Left ventricle myocardium inferior (tissue), 1 donor: ENCODE measurements at regions not wholly inside any gene's neighbourhood (a gene's known extent, or its start where the extent isn't known, plus 50 kb on each side); places are given as distances from the start of the nearest gene placed in this dataset.
A peak's percentile ranks its signal among the peaks of the same experiment; 100 is the strongest.

Source experiments
- DNase-seq: peaks from one replicate; pipeline ENCODE4 v3.0.0-alpha.2; 2020
- H3K27ac ChIP-seq: fragments of 200-600 bp; replicated peaks from 2 replicates; pipeline ENCODE4 v1.8.0; 2021
- H3K27me3 ChIP-seq: fragments of 200-600 bp; 2 replicates; pipeline ENCODE4 v1.8.0; 2021; ENCODE audit warnings: low read depth
- H3K36me3 ChIP-seq: fragments of 200-600 bp; 2 replicates; pipeline ENCODE4 v1.8.0; 2021
- H3K4me1 ChIP-seq: fragments of 200-600 bp; 2 replicates; pipeline ENCODE4 v1.8.0; 2021
- H3K4me3 ChIP-seq: fragments of 200-600 bp; 2 replicates; pipeline ENCODE4 v1.8.0; 2021; ENCODE audit warnings: mild to moderate bottlenecking, moderate library complexity
- H3K9me3 ChIP-seq: fragments of 200-600 bp; replicated peaks from 2 replicates; pipeline ENCODE4 v1.8.0; 2021
- intact Hi-C: fragments of 100-400 bp; cut with micrococcal nuclease; formaldehyde crosslinking; loops from one replicate; pipeline ENCODE4 v1.11.0; 2022
- TF ChIP-seq, protein P1 (sequence below): fragments of 200-600 bp; IDR thresholded peaks from 2 replicates; pipeline ENCODE4 v1.8.0; 2021; ENCODE audit warnings: antibody characterized with exemption, mild to moderate bottlenecking, borderline replicate concordance
- donor health status: DM: no; HTN: yes; CAD: no; lungs with severe emphysema.

DNA sequence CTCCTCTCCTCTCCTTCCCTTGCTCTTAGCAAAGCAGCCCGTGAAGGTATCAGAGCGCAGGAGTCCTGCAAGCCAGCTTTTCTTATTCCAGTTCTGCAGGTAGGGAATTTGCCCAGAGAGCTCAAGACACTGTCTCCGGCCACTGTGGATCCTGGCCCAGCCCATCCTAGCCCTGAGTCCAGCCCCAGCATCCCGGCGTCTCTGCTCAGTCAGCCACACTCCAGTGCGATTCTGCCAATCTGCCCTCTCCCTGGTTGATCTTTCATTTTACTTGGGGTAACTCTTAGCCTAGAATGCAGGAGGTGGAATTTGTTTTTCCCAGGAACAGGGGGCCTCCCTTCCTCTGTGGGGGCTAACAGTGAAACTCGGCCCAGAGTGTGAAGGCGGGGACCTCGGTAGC, 176.9 kb upstream of the GSE1 start:
- no peaks in the 10 kb centered on the region for H3K27me3 ChIP-seq
- no peaks in the 10 kb centered on the region for H3K9me3 ChIP-seq
- H3K4me1 ChIP-seq: peaks cover 18% of the 10 kb centered on the region
- no peak overlapping the region for H3K27ac ChIP-seq
- no peaks in the 10 kb centered on the region for H3K36me3 ChIP-seq
- intact Hi-C loops: no loop called here
- DNase-seq: no peak
- H3K4me3 ChIP-seq: peak overlapping the region; percentile 26
- TF ChIP-seq, protein P1, sequence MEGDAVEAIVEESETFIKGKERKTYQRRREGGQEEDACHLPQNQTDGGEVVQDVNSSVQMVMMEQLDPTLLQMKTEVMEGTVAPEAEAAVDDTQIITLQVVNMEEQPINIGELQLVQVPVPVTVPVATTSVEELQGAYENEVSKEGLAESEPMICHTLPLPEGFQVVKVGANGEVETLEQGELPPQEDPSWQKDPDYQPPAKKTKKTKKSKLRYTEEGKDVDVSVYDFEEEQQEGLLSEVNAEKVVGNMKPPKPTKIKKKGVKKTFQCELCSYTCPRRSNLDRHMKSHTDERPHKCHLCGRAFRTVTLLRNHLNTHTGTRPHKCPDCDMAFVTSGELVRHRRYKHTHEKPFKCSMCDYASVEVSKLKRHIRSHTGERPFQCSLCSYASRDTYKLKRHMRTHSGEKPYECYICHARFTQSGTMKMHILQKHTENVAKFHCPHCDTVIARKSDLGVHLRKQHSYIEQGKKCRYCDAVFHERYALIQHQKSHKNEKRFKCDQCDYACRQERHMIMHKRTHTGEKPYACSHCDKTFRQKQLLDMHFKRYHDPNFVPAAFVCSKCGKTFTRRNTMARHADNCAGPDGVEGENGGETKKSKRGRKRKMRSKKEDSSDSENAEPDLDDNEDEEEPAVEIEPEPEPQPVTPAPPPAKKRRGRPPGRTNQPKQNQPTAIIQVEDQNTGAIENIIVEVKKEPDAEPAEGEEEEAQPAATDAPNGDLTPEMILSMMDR: no peak

DNA sequence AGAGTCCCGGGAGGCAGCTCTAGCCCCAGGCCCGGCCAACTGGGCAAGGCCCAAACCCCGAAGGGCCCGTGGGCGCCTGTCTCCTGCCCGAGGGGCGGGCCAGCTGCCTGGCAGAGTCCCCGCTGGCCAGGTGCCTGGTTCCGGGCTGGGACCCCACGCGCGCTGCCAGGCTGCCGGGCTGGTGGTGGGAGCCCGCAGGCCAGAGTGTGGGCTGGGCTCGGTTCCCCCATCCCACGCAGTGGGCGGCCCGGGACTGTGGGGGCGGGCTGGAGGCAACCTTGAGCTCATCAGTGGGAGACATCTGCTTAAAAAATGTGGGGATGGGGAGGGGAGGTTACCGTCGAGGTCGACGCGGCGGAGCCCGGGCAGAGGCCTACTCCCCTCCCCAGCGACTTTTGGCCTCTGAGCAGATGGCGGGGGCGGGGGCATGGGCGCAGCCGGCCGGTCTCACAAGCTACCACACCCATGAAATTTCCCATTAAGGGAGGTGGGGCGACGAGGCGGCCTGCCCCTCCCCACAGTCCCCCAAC, 176.4 kb upstream of the GSE1 start:
- DNase-seq: no peak
- Histone ChIP-seq H3K4me3 (peak overlapping the region; percentile 26), H3K27ac (peak overlapping the region; percentile 51), H3K36me3 (no peaks in the 10 kb centered on the region), H3K27me3 (no peaks in the 10 kb centered on the region), H3K4me1 (peaks cover 18% of the 10 kb centered on the region), H3K9me3 (no peaks in the 10 kb centered on the region)
- intact Hi-C loops: no loop called here
- TF ChIP-seq, protein P1: no peak

DNA sequence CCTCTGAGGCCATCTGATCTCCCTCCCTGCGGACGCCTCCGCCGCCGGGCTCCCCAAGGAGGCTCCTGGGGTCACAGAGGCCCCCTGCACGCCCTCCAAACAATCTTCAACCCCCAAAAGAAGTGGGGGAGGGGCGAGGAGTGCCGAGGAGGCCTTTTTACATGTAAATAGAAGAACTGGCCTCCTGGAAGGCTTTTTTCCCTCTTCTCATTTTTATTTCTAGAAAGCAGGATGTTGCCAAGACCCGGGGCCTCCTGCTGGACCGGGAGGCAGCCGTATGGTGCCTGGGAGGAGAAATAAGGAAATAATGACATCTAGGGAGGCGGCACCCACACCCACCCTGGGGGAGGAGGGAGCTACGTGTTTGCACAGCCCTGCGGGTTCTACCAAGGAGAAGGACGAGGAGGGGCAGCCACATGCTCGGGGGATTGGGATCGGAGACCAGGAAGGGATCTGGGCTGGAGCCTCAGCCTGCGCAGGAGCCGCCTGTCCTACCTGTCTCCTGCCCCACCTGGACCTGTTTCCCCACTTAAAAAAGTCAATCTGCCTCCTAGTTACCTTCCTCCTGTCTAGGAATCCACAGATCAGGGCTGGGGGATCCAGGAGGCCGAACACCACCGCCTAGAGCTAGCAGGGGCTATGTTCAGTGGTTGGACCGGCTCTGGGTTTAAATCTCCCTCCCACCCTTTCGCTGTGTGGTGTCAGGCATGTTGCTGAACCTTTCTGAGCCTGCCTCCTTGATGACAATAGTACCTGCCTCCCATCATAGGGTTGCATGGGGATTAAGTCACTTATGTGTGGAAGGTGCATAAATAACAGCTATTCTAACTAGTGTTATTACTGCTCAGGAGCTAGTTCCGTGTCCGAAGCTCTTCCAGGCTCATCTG, 175.7 kb upstream of the GSE1 start:
- Histone ChIP-seq H3K4me1 (peaks cover 18% of the 10 kb centered on the region), H3K27ac (peak overlapping the region; percentile 51), H3K9me3 (no peaks in the 10 kb centered on the region), H3K36me3 (no peaks in the 10 kb centered on the region), H3K27me3 (no peaks in the 10 kb centered on the region), H3K4me3 (peak overlapping the region; percentile 26)
- TF ChIP-seq, protein P1: no peak
- intact Hi-C loops: no loop called here
- no peak for DNase-seq

DNA sequence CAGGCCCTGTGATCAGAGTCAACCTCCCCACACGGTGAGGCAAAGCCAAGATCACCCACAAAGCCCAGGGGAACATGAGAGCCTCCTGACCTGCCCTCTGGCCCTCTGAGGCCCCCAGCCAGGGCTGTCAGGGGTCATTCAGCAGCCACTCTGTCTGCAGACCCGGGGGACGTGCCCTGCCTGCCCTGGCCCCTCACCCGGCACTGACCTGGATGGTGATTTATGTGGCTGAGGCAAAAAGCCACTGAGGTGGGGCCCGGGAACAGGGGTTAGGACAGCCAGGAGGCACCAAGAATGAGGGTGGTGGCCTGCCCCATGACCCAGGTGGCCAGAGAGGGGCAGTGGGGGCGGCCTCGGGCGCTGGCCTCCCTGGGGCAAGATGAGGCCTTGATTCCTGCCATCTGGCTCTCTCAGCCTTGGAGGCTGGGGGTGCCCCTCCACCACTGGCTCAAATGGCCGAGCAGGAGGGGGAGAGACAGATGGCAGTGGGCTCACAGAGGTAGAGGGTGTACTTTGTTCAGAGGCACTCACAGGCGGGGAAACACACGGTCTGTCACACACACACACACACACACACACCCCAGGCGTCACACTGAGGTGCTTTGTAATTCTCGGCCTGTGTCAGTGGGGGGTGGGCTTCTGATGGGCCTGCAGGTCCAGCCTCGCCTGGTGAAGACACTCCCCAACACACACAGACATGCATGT, 174.0 kb upstream of the GSE1 start:
- TF ChIP-seq, protein P1: no peak
- H3K27ac ChIP-seq: no peak overlapping the region
- no peaks in the 10 kb centered on the region for H3K9me3 ChIP-seq
- intact Hi-C loops: no loop called here
- no peak overlapping the region for H3K4me3 ChIP-seq
- DNase-seq: no peak
- no peaks in the 10 kb centered on the region for H3K27me3 ChIP-seq
- H3K36me3 ChIP-seq: no peaks in the 10 kb centered on the region
- peaks cover 18% of the 10 kb centered on the region for H3K4me1 ChIP-seq

DNA sequence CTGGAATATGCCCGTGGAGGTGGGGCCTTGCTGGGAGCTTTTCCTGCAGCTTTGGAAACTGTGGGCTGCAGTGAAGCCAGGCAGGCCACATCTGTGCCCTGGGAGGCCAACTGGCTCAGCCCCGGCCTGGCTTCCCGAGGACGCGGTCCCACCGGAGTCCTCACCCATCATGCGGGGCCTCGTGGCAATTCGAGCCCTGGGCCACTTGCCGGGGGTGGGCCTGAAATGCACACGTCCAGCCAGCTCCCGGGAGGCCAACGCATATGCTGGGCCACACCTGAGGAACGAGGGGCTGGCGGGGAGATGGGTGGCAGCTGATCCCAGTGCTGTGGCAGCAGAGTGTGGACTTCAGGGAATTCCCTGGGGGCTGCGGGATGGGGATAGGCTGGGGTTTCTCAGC, 172.4 kb upstream of the GSE1 start:
- TF ChIP-seq, protein P1: no peak
- Histone ChIP-seq H3K4me3 (no peak overlapping the region), H3K27ac (no peak overlapping the region), H3K36me3 (no peaks in the 10 kb centered on the region), H3K27me3 (no peaks in the 10 kb centered on the region), H3K9me3 (no peaks in the 10 kb centered on the region), H3K4me1 (peaks cover 18% of the 10 kb centered on the region)
- intact Hi-C loops: no loop called here
- no peak for DNase-seq
